ENCODE measurements at regions not wholly inside any gene's neighbourhood (a gene's known extent, or its start where the extent isn't known, plus 50 kb on each side); places are given as distances from the start of the nearest gene placed in this dataset.

- Histone ChIP-seq H3K4me3 (replicated peaks; ENCODE audit: insufficient read depth, low read length) (no peak overlapping the region), H3K27me3 (ENCODE audit: insufficient read depth, poor library complexity, severe bottlenecking) (no peaks in the 10 kb centered on the region), H3K27ac (replicated peaks) (no peak overlapping the region)
- TF ChIP-seq POLR2AphosphoS5 (IDR thresholded peaks at IDR 0.05; ENCODE audit: low read depth) (no peak), REST (IDR thresholded peaks at IDR 0.05; ENCODE audit: insufficient replicate concordance, low read depth) (no peak), GABPA (IDR thresholded peaks at IDR 0.05; ENCODE audit: low read depth) (no peak), SPI1 (IDR thresholded peaks at IDR 0.05; ENCODE audit: borderline replicate concordance, low read depth) (no peak), CTCF (IDR thresholded peaks at IDR 0.05; ENCODE audit: insufficient read depth, low read length) (no peak)
- no peak for DNase-seq (ENCODE audit: low read depth in 1 of 2, low spot score in 1 of 2)
These were observed 271.1 kb upstream of the SEMA3D start for GRCh38 chr7:85457911-85458310.

- DNase-seq (ENCODE audit: low read depth in 1 of 2, low spot score in 1 of 2) = no peak
- H3K27me3 ChIP-seq (ENCODE audit: insufficient read depth, poor library complexity, severe bottlenecking) = no peaks in the 10 kb centered on the region
- H3K27ac ChIP-seq (replicated peaks) = no peak overlapping the region
- no peak for TF ChIP-seq GABPA (IDR thresholded peaks at IDR 0.05; ENCODE audit: low read depth)
- no peak for TF ChIP-seq CTCF (IDR thresholded peaks at IDR 0.05; ENCODE audit: insufficient read depth, low read length)
- no peak for TF ChIP-seq POLR2AphosphoS5 (IDR thresholded peaks at IDR 0.05; ENCODE audit: low read depth)
- no peak for TF ChIP-seq REST (IDR thresholded peaks at IDR 0.05; ENCODE audit: insufficient replicate concordance, low read depth)
- TF ChIP-seq SPI1 (IDR thresholded peaks at IDR 0.05; ENCODE audit: borderline replicate concordance, low read depth) = no peak
- no peak overlapping the region for H3K4me3 ChIP-seq (replicated peaks; ENCODE audit: insufficient read depth, low read length)
These were observed 269.4 kb upstream of the SEMA3D start for GRCh38 chr7:85456254-85456653.

- Histone ChIP-seq H3K27ac (replicated peaks) (no peak overlapping the region), H3K4me3 (replicated peaks; ENCODE audit: insufficient read depth, low read length) (no peak overlapping the region), H3K27me3 (ENCODE audit: insufficient read depth, poor library complexity, severe bottlenecking) (no peaks in the 10 kb centered on the region)
- TF ChIP-seq SPI1 (IDR thresholded peaks at IDR 0.05; ENCODE audit: borderline replicate concordance, low read depth) (no peak), POLR2AphosphoS5 (IDR thresholded peaks at IDR 0.05; ENCODE audit: low read depth) (no peak), REST (IDR thresholded peaks at IDR 0.05; ENCODE audit: insufficient replicate concordance, low read depth) (no peak), CTCF (IDR thresholded peaks at IDR 0.05; ENCODE audit: insufficient read depth, low read length) (no peak), GABPA (IDR thresholded peaks at IDR 0.05; ENCODE audit: low read depth) (no peak)
- no peak for DNase-seq (ENCODE audit: low read depth in 1 of 2, low spot score in 1 of 2)
These were observed 268.0 kb upstream of the SEMA3D start for GRCh38 chr7:85454904-85455303.

All from HL-60 (cell line).